ENCODE measurements at regions not wholly inside any gene's neighbourhood (a gene's known extent, or its start where the extent isn't known, plus 50 kb on each side); places are given as distances from the start of the nearest gene placed in this dataset.
"Not testable (repeated sequence)": the region's sequence is repeated elsewhere in the genome, so short reads cannot be mapped to it uniquely, and the experiment has no call there.

GRCh38 chr2:195531754-195532153, 125.3 kb upstream of the SLC39A10 start:
- Histone ChIP-seq H3K36me3 (no peaks in the 10 kb centered on the region), H3K9me3 (no peaks in the 10 kb centered on the region), H3K27me3 (no peaks in the 10 kb centered on the region), H3K4me3 (no peak overlapping the region), H3K27ac (peak overlapping the region in 1 of 5 donors; percentile 59), H3K4me1 (peaks cover 0 to 42% (median 12%) of the 10 kb centered on the region in 4 donors)
- WGBS, 5 donors = 32 to 49% (median 41%) methylated on average over 2 of the region's 2 CpGs
- intact Hi-C loops (cut with DNase I; ENCODE audit: low total_unique reads) = no loop called here
- DNase-seq = no peak
- TF ChIP-seq EP300 (IDR thresholded peaks at IDR 0.05) (no peak), POLR2AphosphoS5 (IDR thresholded peaks at IDR 0.05) (no peak), POLR2A (IDR thresholded peaks at IDR 0.05) (no peak), CTCF (IDR thresholded peaks at IDR 0.05) (no peak)

- H3K4me3 ChIP-seq; H3K27me3 ChIP-seq; DNase-seq; H3K4me1 ChIP-seq; H3K36me3 ChIP-seq; H3K9me3 ChIP-seq; intact Hi-C loops (cut with DNase I; ENCODE audit: low total_unique reads); H3K27ac ChIP-seq: not testable (repeated sequence)
- 84 to 91% (median 91%) methylated on average over 9 to 10 of the region's 10 CpGs for WGBS, 5 donors
Observed at GRCh38 chr2:195523242-195523641, 133.8 kb upstream of the SLC39A10 start.

- Histone ChIP-seq H3K27ac (no peak overlapping the region), H3K4me1 (no peaks in the 10 kb centered on the region), H3K27me3 (no peaks in the 10 kb centered on the region), H3K4me3 (no peak overlapping the region), H3K9me3 (no peaks in the 10 kb centered on the region), H3K36me3 (no peaks in the 10 kb centered on the region)
- intact Hi-C loops (cut with DNase I; ENCODE audit: low total_unique reads) = no loop called here
- WGBS, 5 donors = 52 to 85% (median 78%) methylated on average over 3 of the region's 3 CpGs
- no peak for TF ChIP-seq POLR2A (IDR thresholded peaks at IDR 0.05)
- TF ChIP-seq CTCF (IDR thresholded peaks at IDR 0.05) = no peak
- TF ChIP-seq POLR2AphosphoS5 (IDR thresholded peaks at IDR 0.05) = no peak
- no peak for TF ChIP-seq EP300 (IDR thresholded peaks at IDR 0.05)
- no peak for DNase-seq
Observed at GRCh38 chr2:195521589-195521988, 135.4 kb upstream of the SLC39A10 start.

GRCh38 chr2:195520671-195521155, 136.3 kb upstream of the SLC39A10 start:
- peak in 1 of 2 donors; percentile 61 for DNase-seq
- WGBS, 5 donors = 31 to 50% (median 39%) methylated on average over 5 of the region's 5 CpGs
- Histone ChIP-seq H3K4me1 (no peaks in the 10 kb centered on the region), H3K36me3 (no peaks in the 10 kb centered on the region), H3K4me3 (no peak overlapping the region), H3K27me3 (no peaks in the 10 kb centered on the region), H3K27ac (no peak overlapping the region), H3K9me3 (no peaks in the 10 kb centered on the region)
- intact Hi-C loops (cut with DNase I; ENCODE audit: low total_unique reads) = no loop called here
- TF ChIP-seq EP300 (IDR thresholded peaks at IDR 0.05) (no peak), CTCF (IDR thresholded peaks at IDR 0.05) (no peak), POLR2A (IDR thresholded peaks at IDR 0.05) (no peak), POLR2AphosphoS5 (IDR thresholded peaks at IDR 0.05) (no peak)

- no peaks in the 10 kb centered on the region for H3K27me3 ChIP-seq
- no peaks in the 10 kb centered on the region for H3K36me3 ChIP-seq
- H3K4me3 ChIP-seq = no peak overlapping the region
- no peak overlapping the region for H3K27ac ChIP-seq
- WGBS, 5 donors = 88 to 99% (median 97%) methylated on average over 10 to 24 of the region's 24 CpGs
- H3K4me1 ChIP-seq = no peaks in the 10 kb centered on the region
- intact Hi-C loops (cut with DNase I; ENCODE audit: low total_unique reads) = no loop called here
- H3K9me3 ChIP-seq = no peaks in the 10 kb centered on the region
- no peak for DNase-seq
- TF ChIP-seq POLR2A (IDR thresholded peaks at IDR 0.05) (no peak), POLR2AphosphoS5 (IDR thresholded peaks at IDR 0.05) (no peak), EP300 (IDR thresholded peaks at IDR 0.05) (no peak), CTCF (IDR thresholded peaks at IDR 0.05) (no peak)
Observed at GRCh38 chr2:195515551-195515950, 141.5 kb upstream of the SLC39A10 start.

All from stomach (tissue), 8 donors.